Head of caudate nucleus (tissue), 42 donors: ENCODE measurements at regions not wholly inside any gene's neighbourhood (a gene's known extent, or its start where the extent isn't known, plus 50 kb on each side); places are given as distances from the start of the nearest gene placed in this dataset.
"Not testable (repeated sequence)": the region's sequence is repeated elsewhere in the genome, so short reads cannot be mapped to it uniquely, and the experiment has no call there.

Experiments used
- DNase-seq, 42 donors: peaks; one replicate each; pipeline versions ENCODE4 v3.0.0 to v3.0.0-alpha.2; 2020 to 2021; ENCODE audit warnings: mixed read lengths in 7 of 42
- intact Hi-C: fragments of 100-400 bp; cut with DNase I; formaldehyde crosslinking; loops from one replicate; pipeline ENCODE4 v1.15.0; 2022

- DNase-seq, result no peak
- intact Hi-C loops, result no loop called here
These were observed 333.8 kb downstream of the PREX1 start for GRCh38 chr20:48493966-48494365.

GRCh38 chr20:48493331-48493730 lies 334.5 kb downstream of the PREX1 start:
- intact Hi-C loops, DNase-seq: not testable (repeated sequence)

DNA sequence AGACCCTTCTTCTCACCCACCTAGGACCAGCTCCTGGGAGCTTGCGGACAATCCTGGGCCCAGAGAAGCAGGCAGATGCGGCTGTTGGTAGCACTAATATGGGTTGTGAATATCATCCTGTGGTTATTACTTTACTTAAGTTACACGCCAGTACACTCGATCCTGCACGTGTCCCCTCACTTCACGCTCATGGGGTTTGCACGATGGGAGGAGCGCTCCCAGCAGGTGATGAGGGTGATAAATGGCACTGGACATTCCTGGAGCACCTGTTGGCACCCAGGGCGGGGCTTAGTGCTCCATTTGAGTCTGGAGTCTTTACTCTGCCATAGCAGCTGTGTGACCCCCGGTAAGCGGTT lies 335.1 kb downstream of the PREX1 start:
- no peak for DNase-seq
- intact Hi-C loops, result no loop called here

GRCh38 chr20:48492015-48492714 lies 335.6 kb downstream of the PREX1 start:
- no peak for DNase-seq

DNA sequence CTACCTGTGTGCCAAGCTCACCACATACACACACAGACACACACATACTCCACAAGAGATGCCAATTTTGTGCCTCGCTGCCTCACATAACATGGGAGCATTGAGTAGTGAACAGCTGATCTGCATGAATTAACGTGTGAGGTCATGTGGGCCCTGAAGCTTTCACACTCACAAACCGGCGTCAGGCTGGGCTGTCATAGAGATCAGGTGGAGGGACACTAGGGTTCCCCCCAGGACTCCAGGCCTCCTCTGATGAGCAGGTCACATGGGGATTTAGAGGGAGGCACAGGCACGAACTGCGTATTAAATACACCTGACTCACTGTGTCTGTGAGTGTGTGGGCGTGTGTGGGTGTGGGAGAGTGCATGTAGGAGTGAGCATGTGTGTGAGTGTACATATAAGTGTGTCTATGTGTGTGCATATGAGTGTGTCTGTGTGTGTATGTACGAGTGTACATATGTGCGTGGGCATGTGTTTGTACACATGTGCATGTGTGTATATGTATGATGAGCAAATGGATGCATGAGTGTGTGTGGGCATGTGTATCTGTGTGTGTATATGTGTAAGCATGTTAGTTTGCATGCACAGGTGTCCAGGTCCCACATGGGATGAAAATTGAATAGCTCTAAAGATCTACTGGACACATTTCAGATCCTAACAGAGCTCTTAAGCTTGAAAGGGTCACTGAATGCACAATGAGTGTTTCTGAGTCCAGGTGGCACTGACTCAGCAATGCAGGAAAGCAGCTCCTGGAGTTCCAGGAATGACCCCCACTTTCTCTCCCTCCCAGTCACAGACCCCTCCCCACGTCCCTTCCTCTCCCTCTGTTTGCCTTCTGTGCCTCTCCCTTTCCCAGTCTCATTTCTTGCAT lies 336.6 kb downstream of the PREX1 start:
- no peak for DNase-seq
- intact Hi-C loops, result no loop called here

More at GRCh38 chr20:48492015-48492714, 335.6 kb downstream of the PREX1 start:
- intact Hi-C loops, result no loop called here

DNA sequence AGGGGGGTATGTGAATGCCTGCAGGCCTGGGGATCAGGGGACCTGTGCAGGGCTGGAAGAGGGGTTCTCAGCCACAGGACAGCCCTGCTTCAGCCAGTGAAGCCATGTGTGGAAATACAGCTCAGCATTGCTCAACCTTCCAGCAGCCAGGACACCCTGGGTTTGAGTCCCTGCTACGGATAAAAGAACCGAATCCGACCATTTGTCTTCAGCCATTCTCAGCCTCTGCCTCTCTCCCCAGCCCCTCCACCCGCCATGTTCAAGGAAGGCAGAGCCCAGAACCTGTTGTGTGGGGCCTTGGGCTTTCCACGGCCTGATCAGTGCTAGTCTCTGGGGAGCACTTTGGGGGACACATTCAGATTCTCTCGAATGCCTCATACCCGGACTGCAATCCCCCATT lies 337.5 kb downstream of the PREX1 start:
- intact Hi-C loops, DNase-seq: not testable (repeated sequence)

- intact Hi-C loops, result no loop called here
These were observed 338.1 kb downstream of the PREX1 start for GRCh38 chr20:48489656-48490055.

GRCh38 chr20:48489046-48489463 lies 338.7 kb downstream of the PREX1 start:
- no peak for DNase-seq
- intact Hi-C loops, result no loop called here

More at GRCh38 chr20:48489656-48490055, 338.1 kb downstream of the PREX1 start:
- DNase-seq, result peak in 23 of 42 donors; percentile 3 to 50 (median 19)

- DNase-seq, intact Hi-C loops: not testable (repeated sequence)
These were observed 339.3 kb downstream of the PREX1 start for GRCh38 chr20:48488334-48489034.

DNA sequence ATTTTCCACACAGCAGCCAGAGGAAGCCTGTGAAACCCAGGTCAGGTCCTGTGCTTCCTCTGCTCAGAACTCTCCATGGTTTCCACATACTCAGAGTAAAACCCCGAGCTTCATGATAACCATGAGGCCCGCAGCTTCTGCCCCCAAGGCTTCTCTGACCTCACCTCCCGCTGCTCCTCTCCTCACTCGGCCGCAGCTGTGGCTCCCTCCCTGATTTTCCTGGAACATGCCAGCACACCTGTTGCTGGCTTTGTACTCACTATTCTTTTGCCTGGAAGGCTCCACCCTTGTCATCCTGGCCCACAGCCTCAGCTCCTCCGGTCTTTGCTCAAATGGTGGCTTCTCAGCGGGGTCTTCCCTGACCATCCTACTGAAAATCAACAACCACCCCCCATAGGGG lies 341.7 kb downstream of the PREX1 start:
- peak in 1 of 42 donors; percentile 17 for DNase-seq
- intact Hi-C loops, result no loop called here

DNA sequence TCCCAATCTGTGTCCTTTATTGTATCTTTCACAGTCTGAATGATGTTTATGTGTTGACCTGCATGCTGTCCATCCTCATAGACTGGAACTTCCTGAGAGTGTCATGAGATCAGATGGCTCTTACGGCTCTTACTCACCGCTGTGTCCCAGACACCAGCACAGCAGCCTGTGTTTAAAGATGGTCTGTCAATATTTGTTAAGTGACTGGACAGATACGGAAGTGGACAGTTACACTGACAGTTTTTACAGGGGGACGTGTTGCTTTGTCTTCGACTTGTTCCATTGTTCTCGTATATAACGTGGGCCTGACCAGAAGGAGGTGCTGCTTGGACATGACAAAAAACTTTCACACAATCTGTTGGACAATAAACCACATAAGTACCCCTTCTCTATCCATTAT lies 342.6 kb downstream of the PREX1 start:
- peak in 1 of 42 donors; percentile 5 for DNase-seq
- intact Hi-C loops, result not testable (repeated sequence)

DNA sequence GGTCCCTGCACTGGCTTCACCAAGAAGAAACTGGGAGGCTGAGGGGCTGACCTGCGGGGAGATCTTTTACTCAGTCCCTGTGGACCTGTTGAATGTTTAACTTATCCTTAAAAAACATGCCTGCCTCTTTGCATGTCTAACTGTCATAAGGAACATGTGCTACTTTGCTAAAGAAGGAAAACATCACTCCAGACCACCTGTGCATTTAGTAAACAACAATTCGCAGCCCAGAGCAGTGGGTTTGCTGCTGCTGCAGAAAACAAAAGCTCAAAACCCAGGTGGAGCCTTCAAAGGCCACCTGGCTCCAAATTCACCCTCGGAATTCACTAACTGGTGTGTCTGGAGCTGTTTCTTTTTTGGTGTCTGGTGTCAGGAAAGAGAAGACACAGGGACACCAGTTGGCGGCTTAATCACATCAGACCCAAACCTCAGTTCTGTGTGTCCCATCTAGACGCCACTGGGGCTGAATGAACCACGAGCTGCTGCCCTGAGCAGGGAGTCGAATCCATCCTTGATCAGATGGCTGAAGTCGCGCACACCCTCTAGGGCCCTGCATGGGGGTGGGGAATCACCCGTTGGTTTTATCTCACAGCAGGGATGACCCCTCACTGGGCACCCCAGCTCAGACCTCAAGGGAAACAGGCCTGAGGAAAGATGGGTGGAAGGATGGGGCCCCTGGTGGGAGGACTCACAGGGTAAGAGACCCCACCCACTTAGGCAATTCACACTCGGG lies 344.3 kb downstream of the PREX1 start:
- DNase-seq, result no peak
- intact Hi-C loops, result no loop called here

- no peak for DNase-seq
- intact Hi-C loops, result no loop called here
These were observed 345.0 kb downstream of the PREX1 start for GRCh38 chr20:48482790-48483189.

DNA sequence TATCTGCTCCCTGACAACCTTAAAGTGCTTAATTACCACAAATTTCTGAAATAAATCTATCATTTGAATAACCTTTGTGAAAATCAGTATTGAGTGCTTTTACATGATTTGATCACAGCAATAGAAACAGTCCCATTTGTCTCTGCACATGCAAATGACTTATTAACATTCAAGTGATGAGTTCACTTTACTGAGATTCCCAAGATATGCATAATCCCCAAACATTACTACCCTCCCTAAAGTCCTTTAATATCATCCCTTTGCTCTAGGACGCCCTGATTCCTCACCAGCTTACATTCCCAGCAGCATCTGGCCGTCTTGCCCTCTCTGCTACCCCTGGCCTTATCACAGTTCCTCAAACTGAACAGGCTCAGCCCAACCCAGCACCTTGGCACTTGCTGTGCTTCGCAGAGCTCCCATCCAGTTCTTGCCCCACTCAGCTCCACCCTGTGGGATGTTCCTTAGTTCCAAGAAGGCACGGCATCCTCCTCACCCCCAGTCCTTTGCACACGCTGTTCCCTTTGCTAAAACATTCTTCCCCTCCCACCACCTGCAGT lies 347.5 kb downstream of the PREX1 start:
- DNase-seq, result peak in 1 of 42 donors; percentile 11
- intact Hi-C loops, result no loop called here

- DNase-seq, result no peak
- intact Hi-C loops, result no loop called here
These were observed 348.8 kb downstream of the PREX1 start for GRCh38 chr20:48478806-48479585.

GRCh38 chr20:48478370-48478769 lies 349.4 kb downstream of the PREX1 start:
- intact Hi-C loops, result no loop called here
- DNase-seq, result no peak

- intact Hi-C loops, result no loop called here
- DNase-seq, result no peak
These were observed 350.9 kb downstream of the PREX1 start for GRCh38 chr20:48476854-48477253.

DNA sequence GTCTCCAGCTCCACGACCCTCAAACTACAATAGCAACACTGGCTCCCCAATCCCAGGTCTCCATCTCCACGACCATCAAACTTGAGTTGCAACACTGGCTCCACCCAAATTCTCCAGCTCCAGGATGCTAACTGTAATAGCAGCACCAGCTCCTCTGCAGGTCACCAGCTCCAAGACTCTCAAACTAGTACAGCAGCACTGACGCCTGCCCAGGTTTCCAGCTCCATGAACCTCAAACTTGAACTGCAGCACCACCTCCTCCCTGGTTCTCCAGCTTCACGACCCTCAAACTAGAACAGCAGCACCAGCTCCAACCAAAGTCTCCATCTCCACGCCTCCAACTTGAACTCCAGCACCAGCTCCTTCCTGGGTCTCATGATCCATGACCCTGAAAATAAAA lies 353.8 kb downstream of the PREX1 start:
- no peak for DNase-seq
- intact Hi-C loops, result no loop called here
